GM21390 (cell line): ENCODE measurements at regions not wholly inside any gene's neighbourhood (a gene's known extent, or its start where the extent isn't known, plus 50 kb on each side); places are given as distances from the start of the nearest gene placed in this dataset.
"Not testable (repeated sequence)": the region's sequence is repeated elsewhere in the genome, so short reads cannot be mapped to it uniquely, and the experiment has no call there.

Experiments
- ATAC-seq: cut with Tn5 transposase; IDR thresholded peaks from one replicate; pipeline ENCODE4 v1.9.1; 2021; ENCODE audit not compliant: unreplicated experiment

GRCh38 chr2:7861910-7862702, 819.8 kb upstream of the ID2 start:
- ATAC-seq = no peak

- ATAC-seq = no peak
Measured at GRCh38 chr2:7866104-7866503, 815.8 kb upstream of the ID2 start.

GRCh38 chr2:7866825-7867224, 815.0 kb upstream of the ID2 start:
- no peak for ATAC-seq

GRCh38 chr2:7867867-7868266, 814.0 kb upstream of the ID2 start:
- no peak for ATAC-seq

- no peak for ATAC-seq
Measured at GRCh38 chr2:7868836-7869235, 813.0 kb upstream of the ID2 start.

- not testable (repeated sequence) for ATAC-seq
Measured at GRCh38 chr2:7876445-7876844, 805.4 kb upstream of the ID2 start.

GRCh38 chr2:7878266-7878665, 803.6 kb upstream of the ID2 start:
- ATAC-seq = not testable (repeated sequence)

- no peak for ATAC-seq
Measured at GRCh38 chr2:7878786-7879482, 802.9 kb upstream of the ID2 start.

- no peak for ATAC-seq
Measured at GRCh38 chr2:7879483-7879835, 802.4 kb upstream of the ID2 start.

GRCh38 chr2:7880126-7880525, 801.7 kb upstream of the ID2 start:
- no peak for ATAC-seq

- ATAC-seq = no peak
Measured at GRCh38 chr2:7880566-7880965, 801.3 kb upstream of the ID2 start.

GRCh38 chr2:7881063-7881462, 800.8 kb upstream of the ID2 start:
- no peak for ATAC-seq

GRCh38 chr2:7881466-7881865, 800.4 kb upstream of the ID2 start:
- ATAC-seq = no peak

- no peak for ATAC-seq
Measured at GRCh38 chr2:7882296-7882695, 799.6 kb upstream of the ID2 start.

- ATAC-seq = no peak
Measured at GRCh38 chr2:7884338-7884737, 797.5 kb upstream of the ID2 start.

- ATAC-seq = no peak
Measured at GRCh38 chr2:7886666-7887065, 795.2 kb upstream of the ID2 start.

GRCh38 chr2:7887441-7887840, 794.4 kb upstream of the ID2 start:
- ATAC-seq = no peak

- ATAC-seq = no peak
Measured at GRCh38 chr2:7888876-7889275, 793.0 kb upstream of the ID2 start.

GRCh38 chr2:7891312-7891711, 790.5 kb upstream of the ID2 start:
- ATAC-seq = no peak

GRCh38 chr2:7895289-7895688, 786.6 kb upstream of the ID2 start:
- no peak for ATAC-seq

- ATAC-seq = no peak
Measured at GRCh38 chr2:7896940-7897487, 784.8 kb upstream of the ID2 start.

- no peak for ATAC-seq
Measured at GRCh38 chr2:7899241-7899640, 782.6 kb upstream of the ID2 start.
